T-helper 22 cell (primary cell): ENCODE measurements at regions not wholly inside any gene's neighbourhood (a gene's known extent, or its start where the extent isn't known, plus 50 kb on each side); places are given as distances from the start of the nearest gene placed in this dataset.
"Not testable (repeated sequence)": the region's sequence is repeated elsewhere in the genome, so short reads cannot be mapped to it uniquely, and the experiment has no call there.

Experiments
- DNase-seq: peaks from one replicate; pipeline ENCODE4 v3.0.0-alpha.2; 2020; ENCODE audit warnings: low read depth

DNA sequence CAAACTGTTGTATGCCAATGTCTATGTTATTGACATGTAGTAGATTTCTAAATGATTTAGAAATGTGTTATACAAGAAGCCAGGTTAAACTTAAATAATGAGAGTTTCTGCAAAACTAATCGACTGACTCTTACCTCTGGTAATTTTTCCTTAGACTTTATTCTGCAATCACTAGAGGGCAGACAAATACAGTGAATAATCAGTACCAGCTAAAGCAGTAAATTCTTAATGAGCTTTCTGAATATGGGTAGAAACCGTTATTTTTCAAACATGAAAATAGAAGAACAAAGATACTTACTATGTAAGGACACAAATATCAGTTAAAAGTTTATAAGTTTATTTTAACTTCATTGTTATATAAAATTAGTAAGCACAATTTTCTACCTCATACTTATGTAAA is 97.9 kb upstream of the RGS1 start:
- DNase-seq, result no peak

DNA sequence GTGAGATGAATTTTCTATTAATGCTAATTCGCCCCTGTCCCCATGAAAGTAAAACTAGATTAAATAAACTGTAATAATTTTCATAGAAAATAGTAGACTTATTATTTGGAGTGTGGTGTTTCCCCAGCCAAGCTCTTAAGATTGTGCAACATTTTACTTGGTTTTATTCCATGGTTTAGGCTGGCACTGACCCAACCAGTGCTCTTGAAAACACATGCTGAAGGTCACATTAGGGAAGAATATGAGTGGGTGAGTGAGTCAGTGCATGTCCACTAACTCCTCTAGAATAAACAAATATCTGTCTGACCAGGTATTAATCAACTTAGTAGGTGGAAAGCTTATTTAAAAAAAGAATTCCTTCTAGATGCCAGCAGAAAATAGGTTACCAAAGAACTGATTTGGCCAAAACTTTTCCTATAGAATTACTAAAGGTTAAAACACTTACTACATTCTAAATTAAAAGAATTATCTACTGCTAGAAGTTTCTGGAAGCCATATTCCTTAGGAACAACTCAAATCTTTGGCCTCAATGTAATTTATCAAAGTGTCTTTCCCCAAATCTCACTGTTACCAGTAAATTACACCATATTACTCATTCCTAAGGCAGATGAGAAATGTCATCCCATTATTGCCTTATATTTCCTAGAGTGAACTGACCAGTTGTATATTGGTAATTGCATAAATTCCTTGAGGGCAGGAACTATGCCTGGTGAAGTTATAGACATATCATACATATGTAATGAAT is 89.7 kb upstream of the RGS1 start:
- DNase-seq, result no peak

DNA sequence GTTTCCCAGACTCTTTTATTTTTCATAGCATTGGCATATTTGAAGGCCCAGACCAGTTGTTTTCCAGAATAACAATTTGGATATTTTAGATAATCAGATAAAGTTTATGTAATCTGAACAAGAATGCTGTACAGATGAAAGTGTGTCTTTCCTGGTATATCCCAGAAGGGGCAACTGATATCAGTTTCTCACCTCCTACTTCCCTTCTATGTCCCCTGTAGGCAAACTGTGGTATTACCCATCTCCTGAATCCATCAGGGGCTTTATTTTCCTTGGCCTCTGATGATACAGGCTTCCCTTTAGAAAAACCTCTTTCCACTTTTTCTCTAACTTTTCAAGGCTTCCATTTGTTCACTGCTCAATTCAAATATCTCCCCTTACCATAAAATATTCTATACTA is 87.5 kb upstream of the RGS1 start:
- DNase-seq, result no peak

DNA sequence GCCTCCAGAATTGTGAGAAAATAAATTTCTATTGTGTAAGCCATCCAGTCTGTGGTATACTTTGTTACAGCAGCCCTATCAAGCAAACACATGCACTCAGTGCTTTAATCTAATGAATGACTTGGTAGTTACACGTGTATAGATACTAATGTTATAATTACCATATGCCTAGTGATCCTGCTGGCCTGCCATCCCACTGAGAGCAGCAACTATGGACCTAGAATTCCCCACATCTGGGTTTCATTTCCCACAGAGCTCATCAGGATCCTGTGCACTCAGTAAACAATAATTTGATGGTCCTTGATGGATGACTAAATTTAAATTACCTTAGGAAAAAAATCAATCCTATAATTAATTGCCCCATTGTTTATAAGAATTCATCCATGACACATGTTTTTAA is 86.5 kb upstream of the RGS1 start:
- no peak for DNase-seq

DNA sequence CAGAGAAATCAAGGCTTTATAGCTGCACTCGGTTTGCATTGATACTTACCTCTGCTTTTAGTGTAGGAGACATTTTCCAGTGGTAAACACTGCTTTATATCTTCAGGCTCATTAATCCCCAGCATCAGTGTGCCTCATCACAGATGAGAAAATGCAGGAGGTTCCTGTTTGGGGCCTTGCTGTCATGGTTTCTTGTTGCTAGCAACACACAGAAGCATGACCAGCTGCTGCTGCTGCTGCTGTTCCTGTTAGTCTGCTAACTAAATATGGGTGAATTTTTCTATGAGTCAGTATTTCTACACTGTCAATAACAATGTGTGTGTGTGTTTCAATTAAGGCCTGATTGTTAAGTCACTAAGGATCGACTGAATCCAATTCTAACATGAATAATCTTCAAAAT is 85.8 kb upstream of the RGS1 start:
- peak; percentile 21 for DNase-seq

DNA sequence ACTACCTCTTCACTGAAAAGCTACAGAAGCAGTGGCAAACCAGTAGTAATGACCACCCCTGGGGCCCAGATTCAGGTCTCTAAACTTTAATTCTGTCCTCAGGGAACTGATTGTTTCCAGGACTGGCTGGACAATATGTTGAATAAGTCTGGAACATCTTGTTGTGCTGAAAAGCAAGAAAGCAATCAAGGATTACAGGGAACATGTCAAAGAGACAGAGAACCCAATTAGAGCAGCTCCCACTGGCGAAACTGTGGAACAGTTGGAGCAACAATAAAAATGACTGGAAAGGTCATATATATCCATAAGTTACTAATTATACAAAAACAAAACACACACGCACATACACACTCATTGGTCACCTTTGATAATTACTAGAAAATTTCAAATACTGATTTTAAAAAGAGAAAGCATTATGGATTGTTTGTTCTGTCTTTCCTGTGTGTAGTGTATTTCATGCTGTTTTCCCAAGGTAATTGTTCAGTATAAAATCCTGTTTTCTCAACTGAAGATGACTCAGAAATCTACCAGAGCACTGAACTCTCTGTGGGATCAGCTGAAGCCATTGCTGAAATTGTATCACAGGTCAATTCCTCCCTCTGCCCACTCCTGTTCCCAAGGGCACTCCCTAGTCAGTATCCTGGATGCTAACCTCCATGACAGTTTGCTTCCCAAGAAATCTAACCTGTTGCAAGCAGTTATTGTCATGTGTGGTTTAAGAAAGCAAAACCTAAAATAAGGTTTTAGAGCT is 83.6 kb upstream of the RGS1 start:
- no peak for DNase-seq

DNA sequence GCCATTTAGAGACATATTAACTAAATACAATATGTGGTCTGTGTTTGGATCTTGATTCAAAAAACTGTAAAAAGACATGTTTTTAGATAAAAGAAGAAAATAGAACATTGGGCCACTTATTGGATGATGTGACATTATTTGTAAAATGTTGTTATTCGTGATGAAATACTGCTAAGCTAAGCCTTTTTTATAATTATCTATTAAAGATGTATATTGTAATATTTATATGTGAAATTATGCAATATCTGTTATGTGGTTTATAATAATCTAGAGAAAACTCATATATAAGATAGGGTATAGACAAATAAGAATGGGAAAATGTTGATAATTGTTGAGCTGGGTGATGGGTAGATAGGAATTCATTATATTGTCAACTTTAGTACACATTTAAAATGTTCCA is 82.0 kb upstream of the RGS1 start:
- DNase-seq, result no peak

DNA sequence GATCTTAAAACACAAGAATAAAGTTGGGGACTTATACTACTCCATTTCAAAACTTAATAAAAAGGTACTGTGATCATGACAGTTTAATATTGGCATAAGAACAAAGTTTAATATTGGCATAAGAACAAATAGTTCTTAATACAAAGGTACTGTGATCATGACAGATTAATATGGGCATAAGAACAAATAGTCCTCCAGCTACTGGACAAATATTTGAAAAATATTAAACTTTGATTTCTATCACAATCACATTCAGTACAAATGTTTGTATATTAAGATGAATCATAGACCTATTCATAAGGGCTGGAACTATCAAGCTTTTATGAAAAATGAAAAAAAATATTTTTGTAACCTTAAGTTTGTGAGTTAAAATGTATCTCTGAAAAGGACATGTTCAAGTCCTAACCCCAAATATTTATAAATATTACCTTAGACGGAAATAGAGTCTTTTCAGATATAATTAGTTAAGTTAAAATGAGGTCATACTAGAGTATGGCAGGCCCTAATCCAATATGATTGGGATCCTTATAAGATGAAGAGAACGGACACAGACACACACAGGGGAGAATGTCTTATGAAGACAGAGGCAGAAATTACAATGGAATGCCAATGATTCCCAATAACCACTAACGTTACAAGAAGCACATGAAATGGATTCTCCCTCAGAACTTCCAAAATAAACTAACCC is 79.1 kb upstream of the RGS1 start:
- DNase-seq, result no peak

DNA sequence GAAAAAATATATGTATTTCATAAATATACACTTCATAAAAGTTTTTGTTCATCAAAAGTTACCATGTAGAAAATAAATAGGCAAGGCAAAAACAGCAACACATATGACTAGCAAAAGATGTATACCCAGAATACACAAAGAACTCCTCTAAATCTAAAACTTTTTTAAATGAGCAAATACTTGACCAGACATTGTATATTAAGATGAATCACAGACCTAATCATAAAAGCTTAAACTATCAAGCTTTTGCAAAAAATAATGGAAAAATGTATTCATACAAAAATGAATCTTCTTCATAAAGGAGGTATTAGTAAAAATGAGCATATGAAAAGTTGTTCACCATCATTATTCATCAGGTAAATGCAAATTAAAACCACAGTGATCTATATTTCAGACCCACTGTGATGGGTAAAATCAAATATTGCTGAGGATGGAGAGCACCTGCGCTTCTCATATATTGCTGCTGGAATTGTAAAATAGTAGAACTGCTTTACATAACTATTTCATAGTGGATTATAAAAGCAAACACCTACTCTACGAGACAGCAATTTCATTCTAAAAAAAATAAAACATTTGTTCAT is 78.3 kb upstream of the RGS1 start:
- DNase-seq, result no peak

DNA sequence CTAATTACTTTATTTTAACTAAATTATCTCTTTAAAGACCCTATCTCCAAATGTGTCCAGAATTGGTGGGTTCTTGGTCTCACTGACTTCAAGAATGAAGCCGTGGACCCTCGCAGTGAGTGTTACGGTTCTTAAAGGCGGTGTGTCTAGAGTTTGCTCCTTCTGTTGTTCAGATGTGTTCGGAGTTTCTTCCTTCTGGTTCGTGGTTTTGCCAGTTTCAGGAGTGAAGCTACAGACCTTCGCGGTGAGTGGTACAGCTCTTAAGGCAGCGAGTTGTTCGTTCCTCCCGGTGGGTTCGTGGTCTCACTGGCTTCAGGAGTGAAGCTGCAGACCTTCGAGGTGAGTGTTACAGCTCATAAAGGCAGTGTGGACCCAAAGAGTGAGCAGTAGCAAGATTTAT is 77.5 kb upstream of the RGS1 start:
- not testable (repeated sequence) for DNase-seq

DNA sequence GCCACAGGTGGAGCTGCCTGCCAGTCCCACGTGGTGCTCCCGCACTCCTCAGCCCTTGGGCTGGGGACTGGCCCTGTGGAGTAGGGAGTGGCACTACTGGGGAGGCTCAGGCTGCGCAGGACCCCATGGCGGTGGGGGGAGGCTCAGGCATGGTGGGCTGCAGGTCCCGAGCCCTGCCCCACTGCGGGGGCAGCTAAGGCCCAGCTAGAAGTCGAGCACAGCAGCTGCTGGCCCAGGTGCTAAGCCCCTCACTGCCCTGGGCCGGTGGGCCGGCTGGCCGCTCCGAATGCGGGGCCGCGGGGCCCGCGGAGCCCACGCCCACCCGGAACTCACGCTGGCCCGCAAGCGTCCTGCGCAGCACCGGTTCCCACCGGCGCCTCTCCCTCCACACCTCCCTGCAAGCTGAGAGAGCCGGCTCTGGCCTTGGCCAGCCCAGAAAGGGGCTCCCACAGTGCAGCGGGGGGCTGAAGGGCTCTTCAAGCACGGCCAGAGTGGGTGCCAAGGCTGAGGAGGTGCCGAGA is 76.5 kb upstream of the RGS1 start:
- DNase-seq, result not testable (repeated sequence)

DNA sequence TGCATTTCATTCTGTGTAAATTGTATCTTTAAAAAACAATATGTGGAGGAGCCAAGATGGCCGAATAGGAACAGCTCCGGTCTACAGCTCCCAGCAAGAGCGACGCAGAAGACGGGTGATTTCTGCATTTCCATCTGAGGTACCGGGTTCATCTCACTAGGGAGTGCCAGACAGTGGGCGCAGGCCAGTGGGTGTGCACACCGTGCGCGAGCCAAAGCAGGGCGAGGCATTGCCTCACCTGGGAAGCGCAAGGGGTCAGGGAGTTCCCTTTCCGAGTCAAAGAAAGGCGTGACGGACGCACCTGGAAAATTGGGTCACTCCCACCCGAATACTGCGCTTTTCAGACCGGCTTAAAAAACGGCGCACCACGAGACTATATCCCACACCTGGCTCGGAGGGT is 75.0 kb upstream of the RGS1 start:
- not testable (repeated sequence) for DNase-seq

DNA sequence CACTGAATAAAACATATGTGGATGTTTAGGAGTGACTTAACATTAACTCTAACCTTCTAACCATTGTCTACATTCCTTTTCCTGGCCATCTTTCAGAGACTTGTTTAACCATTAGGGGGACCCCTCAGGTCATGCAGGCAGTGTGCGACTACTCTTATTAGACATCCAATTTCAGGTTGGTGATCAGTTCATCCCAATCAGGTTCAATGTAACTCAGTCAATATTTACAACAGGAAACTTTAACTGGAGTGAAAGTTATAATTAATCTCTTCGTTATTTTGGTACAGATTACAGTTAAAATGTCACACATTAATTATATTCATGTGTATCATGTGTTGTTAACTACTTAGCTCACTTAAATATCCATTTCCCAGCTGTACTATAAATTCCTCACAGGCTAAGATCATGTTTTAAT is 68.8 kb upstream of the RGS1 start:
- no peak for DNase-seq

DNA sequence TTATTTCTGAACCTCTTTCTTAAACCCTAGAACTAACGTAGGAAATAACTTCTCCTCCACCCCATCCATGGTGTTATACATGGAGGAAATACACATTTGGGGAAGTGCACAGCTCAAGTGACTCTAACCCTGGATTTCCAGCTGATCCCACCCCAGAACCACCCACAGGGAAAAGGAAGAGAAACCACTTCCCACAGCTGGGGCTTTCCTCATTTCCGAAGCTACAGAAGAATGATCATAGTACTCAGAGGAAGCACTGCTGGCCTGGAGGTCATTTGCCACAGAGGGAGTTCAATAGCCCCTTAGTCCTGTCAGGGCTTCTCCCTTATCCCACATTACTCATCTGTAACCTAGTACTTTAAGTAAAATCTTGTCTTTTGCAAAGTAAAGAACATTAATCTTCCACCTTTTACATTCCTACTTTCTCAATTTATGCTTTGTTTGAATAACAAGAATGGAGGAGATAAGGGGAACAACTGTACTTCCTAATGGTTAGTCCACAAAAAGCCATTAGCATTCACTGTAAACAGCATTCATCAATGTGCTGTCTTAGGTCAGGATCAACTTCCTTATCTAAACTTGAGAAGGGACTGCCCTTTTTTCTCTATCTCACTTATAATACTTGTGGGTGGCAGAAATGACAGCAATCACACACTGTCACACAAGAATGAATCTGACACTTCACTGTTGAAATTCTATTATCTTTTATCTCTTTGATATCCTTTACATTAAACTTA is 63.0 kb upstream of the RGS1 start:
- no peak for DNase-seq

DNA sequence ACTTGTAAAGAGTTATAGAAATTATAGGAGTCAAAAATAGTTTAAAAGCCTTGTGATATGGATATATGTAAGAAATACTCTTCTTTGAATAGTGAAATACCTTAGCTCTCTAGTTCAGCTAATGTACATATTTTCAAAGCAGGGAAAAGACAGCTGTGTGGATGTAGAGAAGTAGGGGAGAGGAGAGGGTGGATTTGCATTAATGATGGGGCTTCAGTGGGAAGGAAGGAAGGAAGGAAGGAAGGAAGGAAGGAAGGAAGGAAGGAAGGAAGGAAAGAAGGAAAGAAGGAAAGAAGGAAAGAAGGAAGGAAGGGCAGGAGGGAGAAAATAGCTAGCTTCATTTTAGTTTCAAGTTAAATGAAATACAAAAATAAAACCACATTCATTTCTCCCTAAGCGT is 62.4 kb upstream of the RGS1 start:
- no peak for DNase-seq

DNA sequence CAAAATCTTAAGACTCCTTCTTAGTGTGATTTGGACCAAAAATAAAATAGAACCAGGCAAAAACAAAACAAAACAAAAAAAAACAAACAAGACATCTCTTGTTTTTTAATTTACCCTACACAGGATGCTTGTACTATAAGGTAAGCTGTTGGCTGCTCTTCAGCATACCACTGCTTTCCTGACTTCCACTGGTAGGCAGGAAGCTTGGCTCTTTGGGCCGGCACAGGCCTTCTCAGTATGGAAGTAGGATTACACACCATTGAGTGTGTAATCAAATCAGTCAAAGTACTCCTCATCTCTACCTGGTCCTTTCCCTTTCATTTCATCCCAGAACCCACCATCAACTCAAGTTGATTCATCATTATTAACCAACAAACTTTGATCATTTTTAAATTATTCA is 61.9 kb upstream of the RGS1 start:
- DNase-seq, result no peak

DNA sequence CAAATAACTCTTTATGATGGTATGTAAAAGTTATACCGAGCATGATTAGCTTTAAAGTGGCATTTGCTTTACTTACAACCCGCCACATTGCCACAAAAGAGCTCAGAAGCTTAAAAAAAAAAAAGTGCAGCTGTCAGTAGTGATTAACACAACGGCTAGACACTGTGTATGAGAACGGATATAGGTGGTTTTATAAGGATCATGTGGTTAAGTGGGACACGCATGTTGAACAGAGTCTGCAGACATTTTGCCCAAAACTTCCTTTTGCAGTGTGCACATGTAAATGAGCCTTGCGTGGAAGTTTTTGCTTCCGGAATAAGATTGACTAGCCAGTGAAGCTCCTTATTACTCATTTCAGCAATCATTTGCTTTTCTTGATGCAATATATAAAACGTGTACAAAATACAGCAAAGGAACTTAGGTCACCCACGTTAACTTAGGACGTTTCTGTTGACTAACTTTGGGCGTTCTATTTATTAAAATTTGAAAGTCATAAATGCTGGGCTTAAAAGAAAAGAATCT is 58.7 kb upstream of the RGS1 start:
- DNase-seq, result peak; percentile 68

DNA sequence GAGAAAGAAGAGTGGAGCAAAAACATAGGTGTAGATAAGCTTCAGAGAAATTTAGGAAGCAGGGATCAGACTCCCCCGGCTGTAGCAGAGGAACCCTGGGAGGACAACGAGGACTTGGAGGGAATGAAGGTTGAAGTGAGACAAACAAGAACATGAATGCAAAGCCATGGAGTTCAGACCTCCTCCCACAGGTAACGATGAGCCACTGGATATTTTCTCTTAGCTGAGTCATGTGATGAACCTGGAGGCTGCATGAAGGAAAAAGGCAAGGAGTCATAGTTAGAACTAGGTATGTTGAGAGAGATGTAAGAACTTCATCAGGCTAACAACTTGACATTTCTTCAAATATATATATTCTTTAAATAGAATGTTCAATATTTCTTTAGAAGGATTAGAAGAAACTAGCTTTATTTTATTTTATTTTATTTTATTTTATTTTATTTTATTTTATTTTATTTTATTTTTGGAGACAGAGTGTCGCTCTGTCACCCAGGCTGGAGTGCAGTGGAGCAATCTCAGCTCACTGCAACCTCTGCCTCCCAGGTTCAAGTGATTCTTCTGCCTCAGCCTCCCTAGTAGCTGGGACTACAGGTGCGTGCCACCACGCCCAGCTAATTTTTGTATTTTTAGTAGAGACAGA is 57.7 kb upstream of the RGS1 start:
- DNase-seq, result not testable (repeated sequence)

DNA sequence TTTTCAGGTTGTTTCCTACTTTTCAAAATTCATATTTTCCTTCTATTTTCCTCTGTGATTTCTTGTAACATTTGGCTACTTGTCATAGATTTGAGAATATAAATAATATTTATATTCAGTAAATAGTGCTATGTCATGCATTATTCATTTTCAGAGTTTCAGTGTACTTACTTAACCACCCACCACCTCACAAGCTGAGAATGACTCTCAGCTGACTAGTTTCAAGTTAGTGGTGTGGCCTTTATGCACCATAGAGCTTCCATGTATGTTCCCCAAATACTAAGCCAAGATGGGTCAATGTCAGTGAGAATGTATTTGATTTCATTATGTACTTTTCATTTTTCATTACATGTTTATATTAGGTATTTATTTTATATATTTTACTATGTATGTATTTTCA is 56.9 kb upstream of the RGS1 start:
- no peak for DNase-seq

DNA sequence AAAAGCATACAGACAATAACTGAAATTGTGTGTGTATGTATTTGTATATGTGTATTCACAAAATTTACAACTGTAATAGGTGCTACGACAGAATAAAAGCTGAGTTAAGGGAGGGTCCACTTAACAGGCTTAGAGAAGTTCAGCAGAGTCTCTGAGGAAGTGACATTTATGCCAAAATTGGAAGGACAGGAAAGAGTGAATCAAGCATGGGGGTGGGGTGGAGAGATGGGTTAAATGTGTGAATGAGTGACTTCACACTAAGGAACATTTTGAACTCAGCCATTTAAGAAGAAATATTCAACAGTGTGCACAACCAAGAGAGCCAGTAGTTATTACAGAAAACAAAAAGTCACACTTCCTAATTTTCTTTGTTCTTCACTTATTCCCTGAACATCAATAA is 53.8 kb upstream of the RGS1 start:
- DNase-seq, result no peak

DNA sequence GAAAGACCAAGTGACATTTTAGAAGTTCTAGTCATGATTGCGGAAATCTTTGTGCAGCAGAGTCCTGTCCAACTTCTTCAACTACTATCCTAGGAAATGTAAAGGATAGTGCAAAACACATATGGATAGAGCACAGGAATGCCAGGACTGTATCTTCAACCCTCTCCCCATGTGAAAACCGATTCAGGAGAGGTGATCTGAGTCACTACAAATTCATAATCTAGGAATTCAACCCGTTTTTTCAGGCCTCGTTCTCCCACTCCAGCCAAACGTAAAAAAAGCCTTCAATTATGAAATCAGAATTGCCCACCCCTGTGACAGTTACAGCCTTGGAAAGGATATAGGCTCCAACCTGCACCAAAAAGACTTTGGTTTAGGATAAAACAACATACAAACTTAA is 52.9 kb upstream of the RGS1 start:
- no peak for DNase-seq
